HG02885 (cell line): ENCODE measurements at regions not wholly inside any gene's neighbourhood (a gene's known extent, or its start where the extent isn't known, plus 50 kb on each side); places are given as distances from the start of the nearest gene placed in this dataset.

Experiments used
- ATAC-seq: cut with Tn5 transposase; IDR thresholded peaks from one replicate; pipeline ENCODE4 v1.9.1; 2021; ENCODE audit warnings: mild to moderate bottlenecking; ENCODE audit not compliant: unreplicated experiment, poor library complexity

DNA sequence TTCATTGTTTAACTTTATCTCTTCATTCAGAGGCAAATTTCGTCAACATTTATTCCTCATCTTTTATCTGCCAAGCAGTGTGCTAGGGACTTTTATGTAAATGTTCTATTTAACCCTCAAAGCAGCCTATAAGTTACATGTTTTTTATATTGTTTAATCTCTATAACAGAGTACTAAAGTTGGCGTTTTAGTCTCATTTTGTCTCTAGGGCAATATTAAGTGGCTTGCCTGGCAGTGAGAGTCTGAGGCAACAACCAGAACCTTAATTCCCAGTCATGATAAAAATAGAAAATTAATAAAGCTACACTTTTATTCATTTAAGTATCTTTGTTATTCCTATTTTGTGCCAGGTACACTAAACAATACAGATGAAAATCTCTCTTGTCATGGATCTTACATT, 994.3 kb upstream of the ADGRL2 start:
- ATAC-seq, result no peak

DNA sequence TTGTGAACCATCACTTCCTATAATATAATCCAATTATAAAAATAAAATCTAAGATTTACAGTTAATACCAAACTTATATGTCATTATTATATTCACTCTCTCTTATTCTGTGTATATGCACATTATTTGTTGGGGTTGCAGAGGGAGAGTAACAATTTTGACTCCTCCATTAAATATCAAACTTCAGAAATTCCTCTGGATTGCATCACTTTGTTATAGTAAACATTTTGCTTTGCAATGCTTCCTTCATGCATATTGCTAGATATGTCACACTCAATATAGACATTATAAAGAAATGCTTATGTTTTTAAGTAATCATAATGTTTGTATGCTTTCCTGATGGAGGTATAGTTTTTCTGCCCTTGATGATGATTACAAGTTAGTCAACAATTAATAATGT, 999.0 kb upstream of the ADGRL2 start:
- ATAC-seq, result no peak

DNA sequence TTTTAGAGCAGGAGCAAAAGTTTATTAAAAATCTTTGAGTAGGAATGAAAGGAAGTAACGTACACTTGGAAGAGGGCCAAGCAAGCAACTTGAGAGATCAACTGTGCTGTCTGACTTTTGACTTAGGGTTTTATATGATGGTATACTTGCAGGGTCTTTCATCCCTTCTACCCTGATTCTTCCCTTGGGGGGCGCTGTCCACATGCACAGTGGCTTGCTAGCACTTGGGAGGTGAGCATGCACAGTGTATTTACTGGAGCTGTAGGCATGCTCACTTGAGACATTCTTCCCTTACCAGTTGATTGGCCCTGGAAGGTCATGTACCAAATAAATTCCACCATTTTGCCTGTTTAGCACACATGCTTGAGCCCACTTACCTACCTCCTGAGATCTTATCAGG, 1001.3 kb upstream of the ADGRL2 start:
- ATAC-seq, result no peak

DNA sequence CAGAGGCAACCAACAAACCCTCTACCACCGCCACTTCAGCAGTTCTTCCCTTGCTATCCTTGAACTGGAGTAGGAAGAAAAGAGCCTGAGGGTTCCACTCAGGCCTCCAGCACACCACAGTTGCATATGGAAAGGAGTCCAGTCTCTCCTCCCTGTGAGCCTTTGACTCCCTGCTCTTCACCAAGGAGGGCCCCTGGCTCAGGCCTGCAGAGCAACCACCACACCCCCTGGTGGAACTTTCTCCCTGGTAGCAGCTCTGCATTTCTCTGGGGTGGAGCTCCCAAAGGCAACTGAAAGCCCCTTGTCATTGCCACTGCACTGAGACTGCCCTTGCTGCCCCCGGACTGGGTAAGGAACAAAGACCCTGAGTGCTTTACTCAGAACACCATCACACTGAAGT, 1021.5 kb upstream of the ADGRL2 start:
- ATAC-seq, result no peak

DNA sequence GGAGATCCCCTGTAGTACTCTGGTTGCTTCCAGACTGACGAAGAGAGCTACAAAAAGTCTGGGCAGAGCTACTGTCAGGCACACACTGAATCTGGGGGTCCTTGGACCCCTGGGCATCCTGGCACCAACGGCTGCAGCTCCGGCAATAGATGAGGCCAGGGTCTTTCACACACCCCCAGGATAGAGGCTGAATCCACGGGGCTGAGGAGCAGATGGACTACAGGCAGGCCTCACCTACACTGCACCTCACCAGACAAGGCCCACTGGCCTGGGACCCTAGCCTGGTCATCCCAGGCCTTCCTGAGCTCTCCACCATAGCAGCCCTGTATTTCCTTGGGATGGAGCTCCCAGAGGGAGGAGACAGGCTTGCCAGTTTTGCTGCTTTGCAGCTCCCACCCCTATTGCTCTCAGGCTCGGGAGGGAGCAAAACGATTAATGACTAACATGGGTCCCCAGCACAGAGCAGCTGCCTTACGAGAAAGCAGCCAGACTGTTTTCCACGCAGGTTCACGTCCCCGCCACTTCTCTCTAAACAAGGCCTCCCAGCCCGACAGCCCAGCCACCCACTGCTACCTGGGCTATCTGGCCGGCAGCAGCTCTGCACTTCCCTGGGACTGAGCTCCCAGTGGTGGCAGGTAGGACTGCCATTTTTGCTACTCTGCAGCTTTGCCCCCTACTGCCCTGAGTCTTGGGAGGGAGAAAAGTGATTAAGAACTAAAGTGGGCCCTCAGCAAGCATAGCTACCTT, 1022.5 kb upstream of the ADGRL2 start:
- ATAC-seq, result no peak

DNA sequence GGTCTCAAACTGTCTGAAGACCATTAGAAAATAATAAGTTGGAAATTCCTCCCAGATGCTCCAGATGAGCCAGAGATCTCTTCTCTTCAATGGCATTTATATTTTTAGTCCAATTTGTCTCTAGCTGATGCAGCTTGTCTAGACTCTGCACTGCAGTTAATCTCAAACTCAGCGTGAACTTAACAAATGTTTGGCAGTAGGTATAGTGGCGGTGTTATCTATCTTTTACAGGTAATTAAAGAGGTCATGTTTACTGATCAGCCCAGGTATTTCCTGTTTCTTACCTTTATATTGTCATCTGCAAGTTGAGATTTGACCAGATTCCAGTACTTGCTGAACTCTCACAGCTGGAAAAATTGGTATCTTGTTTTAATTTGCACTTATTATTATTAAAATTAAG, 1024.5 kb upstream of the ADGRL2 start:
- no peak for ATAC-seq

DNA sequence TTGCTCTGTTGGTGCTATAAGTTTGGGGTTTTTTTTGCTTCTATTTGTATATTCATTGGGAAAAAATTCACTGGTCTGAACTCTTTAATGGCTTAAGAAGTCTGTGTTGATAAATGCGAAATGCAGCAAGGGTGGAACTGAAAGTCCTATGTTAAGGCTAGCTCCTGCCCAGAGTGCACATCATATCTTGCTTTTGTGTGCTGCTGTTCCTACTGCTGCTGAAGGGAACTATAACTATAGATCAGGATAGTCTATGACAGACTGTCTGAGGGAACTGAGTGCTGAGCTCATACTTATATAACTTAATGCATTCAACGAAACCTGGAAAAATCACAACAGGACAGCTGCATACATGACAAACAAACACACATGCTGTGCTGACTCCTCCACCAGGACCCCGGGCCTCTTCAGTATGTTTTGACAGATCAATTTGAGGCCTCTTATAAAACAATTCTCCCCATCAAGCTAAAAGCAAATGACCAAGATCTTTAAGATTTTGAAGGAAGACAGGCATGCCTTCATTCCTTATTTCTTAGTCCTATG, 1031.5 kb upstream of the ADGRL2 start:
- no peak for ATAC-seq

DNA sequence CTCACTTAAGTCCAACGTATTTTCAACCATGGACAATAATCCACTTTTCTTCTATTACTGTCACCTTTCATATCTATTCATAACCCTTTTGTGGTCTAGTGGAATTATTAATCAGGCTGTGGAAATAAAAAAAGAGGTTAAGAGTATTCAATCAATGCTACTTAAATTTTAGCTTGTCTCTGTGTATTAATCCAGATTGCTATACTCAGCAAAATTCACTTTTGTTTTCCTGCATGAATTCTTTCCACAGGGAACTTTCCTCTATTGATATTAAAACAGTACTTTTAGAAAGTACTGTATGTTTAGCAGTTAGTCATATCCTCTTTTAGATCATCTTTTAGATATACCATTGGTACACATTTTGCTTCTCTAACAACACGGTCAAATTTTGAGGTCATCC, 1033.0 kb upstream of the ADGRL2 start:
- no peak for ATAC-seq

DNA sequence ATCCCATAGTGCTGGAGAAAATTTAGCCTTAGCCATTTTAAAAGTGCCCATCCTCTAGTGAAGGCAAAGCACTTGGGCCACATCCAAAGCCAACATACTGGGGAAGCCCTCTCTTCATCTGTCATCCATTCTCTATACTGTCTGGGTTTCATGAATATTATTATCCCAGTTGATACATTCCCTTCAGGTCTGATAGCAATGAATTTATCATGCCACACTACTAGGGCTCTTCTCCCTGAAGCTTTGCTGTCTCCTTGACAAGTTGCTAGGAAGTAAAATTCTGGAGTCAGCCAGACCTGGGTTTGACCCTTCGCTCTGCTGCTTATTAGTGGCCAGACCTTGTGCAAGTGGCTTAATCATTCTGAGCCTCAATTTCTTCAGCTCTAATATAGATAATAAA, 1041.4 kb upstream of the ADGRL2 start:
- no peak for ATAC-seq

DNA sequence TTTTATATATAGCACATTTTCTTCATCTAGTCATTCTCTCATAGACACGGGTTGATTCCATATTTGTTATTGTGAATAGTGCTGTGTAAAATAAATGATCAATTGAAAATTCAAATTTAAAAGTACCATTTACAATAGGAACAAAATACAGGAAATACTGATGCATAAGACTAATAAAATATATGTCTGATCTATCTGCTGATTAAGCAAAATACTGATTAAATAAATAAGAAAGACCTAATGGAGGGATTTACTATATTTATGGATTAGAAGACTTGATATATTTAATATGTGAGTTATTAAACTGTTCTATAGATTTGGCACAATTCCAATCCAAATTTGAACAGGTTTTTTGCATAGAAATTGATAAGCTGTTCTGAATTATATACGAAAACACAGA, 1044.8 kb upstream of the ADGRL2 start:
- ATAC-seq, result no peak

DNA sequence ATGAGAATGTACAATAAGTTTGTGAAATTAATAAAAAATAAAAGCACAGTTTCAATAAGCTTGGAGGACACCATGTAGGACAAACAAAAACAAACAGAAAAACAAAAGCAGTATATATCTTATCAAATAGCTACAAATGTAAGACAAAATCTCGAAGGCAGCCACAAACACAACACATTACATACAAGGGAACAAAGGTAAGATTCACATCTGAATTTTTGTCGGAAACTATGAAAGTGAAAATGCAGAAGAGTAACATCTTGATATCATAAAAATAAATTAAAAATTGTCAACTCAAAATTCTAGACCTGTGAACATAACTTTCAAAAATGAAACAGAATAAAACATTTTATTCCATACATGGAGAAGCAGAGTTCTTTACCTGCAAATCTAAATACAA, 1049.5 kb upstream of the ADGRL2 start:
- ATAC-seq, result no peak

DNA sequence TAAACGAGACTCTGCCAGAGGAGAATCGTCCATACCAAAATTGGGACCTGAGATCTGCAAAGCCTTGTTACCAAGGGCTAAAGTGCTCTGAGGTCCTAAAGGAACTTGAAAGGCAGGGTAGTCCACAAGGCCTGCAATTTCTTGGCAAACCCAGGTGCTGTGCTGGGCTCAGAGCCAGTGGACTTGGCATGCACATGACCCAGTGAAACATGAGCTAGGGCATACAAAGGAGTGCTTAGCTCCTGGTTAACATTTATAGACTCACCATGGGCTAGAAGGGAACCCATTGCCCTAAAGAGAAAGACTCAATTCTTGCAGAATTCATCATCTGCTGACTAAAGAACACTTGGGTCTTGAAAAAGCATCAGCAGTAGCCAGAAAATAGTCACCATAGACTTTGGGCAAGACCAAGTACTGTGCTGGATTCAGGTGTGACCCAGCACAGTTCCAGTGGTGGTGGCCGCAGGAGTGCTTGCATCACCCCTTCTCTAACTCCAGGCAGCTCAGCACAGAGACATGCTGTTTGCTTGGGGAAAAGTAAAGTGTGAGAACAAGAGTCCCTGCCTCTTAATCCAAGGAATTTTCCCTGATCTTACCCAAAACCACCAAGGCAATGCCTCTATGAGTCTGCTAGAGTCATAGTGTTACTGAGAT, 1069.4 kb upstream of the ADGRL2 start:
- ATAC-seq, result no peak

DNA sequence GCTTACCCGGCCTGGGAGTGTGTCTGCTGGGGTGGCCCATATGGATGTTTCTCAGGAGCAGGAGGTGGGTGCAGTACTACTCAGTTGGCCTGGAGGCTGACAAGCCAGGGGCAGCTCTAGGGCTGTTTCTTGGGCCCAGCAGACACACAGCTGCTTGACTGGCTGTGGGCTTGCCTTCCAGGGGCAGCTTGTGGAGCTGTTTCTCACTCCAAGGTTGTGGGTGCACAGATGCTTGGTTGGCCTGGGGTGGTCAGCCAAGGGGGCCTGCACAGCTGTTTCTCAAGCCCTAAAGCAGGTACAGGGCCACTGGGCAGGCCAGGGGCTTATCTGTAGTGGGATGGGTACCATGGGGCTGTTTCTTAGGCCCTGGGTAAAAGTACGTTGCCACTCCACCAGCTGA, 1078.1 kb upstream of the ADGRL2 start:
- no peak for ATAC-seq

DNA sequence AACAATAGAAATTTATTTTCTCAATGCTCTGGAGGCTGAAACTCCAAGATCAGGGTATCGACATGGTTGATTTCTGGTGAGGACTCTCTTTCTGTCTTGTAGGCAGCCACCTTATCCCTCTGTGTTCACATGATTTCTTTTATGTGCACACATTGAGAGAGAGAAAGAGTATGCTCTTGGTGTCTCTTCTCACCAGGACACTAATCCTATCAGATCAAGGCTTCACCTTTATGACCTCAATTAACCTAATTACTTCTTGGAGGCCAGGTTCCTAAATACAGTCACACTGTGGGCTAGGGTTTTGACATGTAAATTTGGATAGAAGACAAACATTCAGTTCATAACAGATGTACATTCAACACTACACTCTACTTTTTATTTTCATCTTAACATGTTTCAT, 1094.2 kb upstream of the ADGRL2 start:
- no peak for ATAC-seq

DNA sequence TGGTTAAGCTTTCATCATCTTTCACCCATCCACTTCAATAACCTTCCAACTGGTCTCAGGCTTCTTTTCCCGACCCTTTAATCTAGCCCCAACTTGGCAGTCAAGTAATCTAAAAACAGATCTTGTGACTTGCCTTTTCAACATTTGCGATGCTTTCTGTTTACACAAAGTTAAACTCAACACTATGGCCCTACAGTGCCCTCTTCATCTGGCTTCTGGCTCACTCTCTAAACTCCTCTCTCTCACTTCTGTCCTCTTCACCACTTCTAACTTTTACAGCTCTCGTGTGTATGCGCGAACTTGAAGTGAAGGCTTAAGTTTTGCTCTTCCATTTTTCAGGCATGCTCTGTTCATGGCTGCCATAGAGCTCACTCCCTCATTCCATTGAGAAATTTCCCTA, 1122.3 kb upstream of the ADGRL2 start:
- ATAC-seq, result no peak

DNA sequence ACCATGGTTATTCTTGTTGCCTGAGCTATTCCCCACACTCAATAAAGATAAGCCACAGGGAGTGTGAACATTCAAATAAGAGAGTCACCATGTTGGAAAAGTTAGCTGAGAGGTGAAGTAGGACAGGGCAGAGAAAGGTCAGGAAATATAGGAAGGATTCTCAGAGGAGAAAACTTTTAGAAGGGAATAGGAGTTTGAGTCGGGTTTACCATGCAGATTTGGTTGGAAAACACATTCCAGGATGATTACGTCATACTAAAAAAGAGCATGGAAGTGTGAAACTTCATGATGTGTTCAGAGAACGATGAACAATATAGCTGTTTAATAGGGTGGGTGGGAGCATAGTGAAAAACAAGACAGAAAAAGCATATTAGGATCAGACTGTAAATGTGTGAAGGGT, 1125.3 kb upstream of the ADGRL2 start:
- ATAC-seq, result no peak

DNA sequence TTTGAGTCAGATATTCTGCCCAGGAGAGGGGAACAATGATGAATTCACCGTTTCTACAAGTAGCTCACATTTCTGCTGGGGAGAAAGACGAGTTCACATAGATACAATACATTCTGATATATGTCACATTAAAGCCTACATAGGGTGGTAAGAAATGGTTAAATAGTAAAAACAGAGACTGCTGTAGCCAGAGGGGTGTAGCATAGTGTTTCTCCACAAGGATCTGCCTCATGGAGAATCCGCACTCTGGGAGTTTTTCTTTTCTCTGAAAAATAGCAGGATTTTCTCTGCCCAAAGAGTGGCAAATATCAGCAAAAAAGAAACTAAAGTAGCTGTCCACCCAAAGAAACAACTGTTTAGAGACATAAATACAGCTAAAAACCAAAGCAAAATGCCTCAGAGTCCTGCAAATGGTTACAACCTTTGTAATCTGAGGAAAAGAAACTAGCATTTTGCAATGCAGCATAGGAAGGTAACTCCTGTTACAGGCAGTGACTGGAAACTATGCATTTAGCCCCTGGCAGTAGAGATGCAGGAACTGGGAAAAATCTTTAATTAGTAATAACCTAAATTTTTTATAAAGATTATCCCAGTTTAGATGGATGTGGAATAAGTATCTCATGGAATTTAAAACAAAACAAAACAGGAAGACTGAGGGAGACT, 1126.7 kb upstream of the ADGRL2 start:
- ATAC-seq, result no peak

DNA sequence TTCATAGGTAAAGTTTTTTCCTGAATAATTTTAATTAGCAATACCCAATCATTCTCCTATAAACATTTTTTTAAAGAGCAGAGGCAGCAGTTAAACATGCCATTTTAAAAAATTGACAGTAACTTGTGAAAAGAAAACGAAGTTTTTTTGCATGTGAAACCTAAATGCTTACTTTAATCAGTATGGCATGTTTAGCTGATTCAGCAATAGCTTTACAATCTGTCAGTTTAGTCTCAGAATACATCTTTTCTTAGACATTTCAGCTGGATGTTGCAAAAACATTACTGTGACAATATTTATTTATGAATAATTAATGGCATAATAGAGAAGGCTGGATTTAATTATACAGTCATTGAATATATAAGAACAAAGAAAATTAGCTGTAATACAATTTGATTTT, 1132.4 kb upstream of the ADGRL2 start:
- no peak for ATAC-seq

DNA sequence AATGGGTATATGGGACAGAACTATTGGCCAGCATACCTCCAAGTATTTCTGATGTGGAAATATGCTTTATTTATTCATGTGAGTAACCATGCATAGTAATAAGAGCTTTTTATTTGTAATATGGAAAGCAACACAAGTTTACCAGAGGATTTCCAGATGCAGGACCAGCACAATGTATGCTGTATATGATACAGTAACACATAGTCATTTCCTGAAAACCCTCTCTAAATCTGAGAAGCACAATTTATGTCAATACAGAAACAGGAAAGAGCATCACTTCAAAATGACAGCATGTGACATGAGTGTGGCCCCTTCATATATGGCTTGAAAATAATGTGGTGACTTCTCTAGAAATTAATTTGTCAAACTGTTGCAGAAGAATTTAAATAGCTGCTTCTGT, 1134.7 kb upstream of the ADGRL2 start:
- no peak for ATAC-seq

DNA sequence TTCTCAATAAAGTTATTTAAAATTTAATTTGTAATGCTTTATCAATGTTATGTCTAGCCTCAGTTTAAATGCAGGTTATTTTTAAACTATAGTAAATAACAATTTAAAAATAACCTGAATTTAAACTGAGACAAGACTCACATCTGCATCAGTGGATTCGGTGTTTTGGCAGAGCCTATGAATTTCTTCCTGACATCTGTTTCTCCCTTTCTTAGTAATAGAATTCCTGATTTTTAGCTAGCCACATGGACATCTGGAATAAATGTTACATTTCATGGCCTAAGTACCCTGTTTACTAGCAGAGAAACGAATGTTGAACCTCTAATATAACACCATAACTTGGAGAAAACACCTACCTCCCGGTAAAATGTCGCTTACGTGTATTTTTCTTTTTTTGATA, 1141.6 kb upstream of the ADGRL2 start:
- ATAC-seq, result no peak

DNA sequence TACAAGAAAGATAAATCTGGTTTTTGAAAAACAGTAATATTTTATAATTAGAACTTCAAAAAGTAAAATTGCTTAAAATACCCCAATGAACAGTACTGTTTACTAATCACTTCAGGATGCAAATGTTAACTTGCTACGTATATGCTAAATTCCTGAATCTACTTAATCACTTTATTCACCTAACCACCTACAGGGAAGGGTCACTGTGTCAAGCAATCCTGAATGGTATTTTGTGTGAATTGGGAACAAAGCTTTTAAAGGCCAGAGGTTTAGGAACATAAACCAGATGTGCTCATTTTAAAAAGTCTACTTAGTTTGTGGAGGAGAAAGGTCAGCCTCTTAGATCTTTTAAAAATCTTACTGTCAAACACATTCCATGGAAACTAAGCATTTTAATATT, 1143.0 kb upstream of the ADGRL2 start:
- no peak for ATAC-seq
